Esophagus (tissue), 2 donors: ENCODE measurements at regions not wholly inside any gene's neighbourhood (a gene's known extent, or its start where the extent isn't known, plus 50 kb on each side); places are given as distances from the start of the nearest gene placed in this dataset.

Source experiments
- H3K27ac ChIP-seq, 2 donors: one replicate each; pipeline ENCODE4 v1.5.1; 2013; ENCODE audit warnings: low read depth in 2 of 2, mild to moderate bottlenecking in 2 of 2, inconsistent platforms in 1 of 2, low read length in 1 of 2, moderate library complexity in 1 of 2
- H3K27me3 ChIP-seq, 2 donors: one replicate each; pipeline ENCODE4 v1.6.1; 2013; ENCODE audit warnings: low read length in 2 of 2, control low read depth in 1 of 2, mild to moderate bottlenecking in 1 of 2; ENCODE audit not compliant: insufficient read depth in 2 of 2, control insufficient read depth in 1 of 2
- H3K36me3 ChIP-seq, 2 donors: one replicate each; pipeline ENCODE4 v1.6.1; 2013; ENCODE audit warnings: low read length in 1 of 2; ENCODE audit not compliant: control insufficient read depth in 2 of 2, insufficient read depth in 2 of 2
- H3K4me1 ChIP-seq, 2 donors: one replicate each; pipeline ENCODE4 v1.6.1; 2013; ENCODE audit warnings: low read length in 1 of 2; ENCODE audit not compliant: control insufficient read depth in 2 of 2, insufficient read depth in 2 of 2
- H3K4me3 ChIP-seq, 2 donors: one replicate each; pipeline ENCODE4 v1.5.1; 2013; ENCODE audit warnings: low read length in 2 of 2, mild to moderate bottlenecking in 2 of 2, low read depth in 1 of 2, moderate library complexity in 1 of 2
- H3K9me3 ChIP-seq, 2 donors: one replicate each; pipeline ENCODE4 v1.6.1; 2013; ENCODE audit warnings: mild to moderate bottlenecking in 2 of 2, low read depth in 1 of 2, low read length in 1 of 2, moderate library complexity in 1 of 2; ENCODE audit not compliant: control insufficient read depth in 2 of 2, insufficient read depth in 1 of 2
- WGBS, 2 donors: extraction: QIAGEN DNeasy Blood & Tissue Kit; methylation state at CpG; one replicate each; pipeline ENCODE4 v1.1.7; 2013; 5-methylcytosine and 5-hydroxymethylcytosine counted together
- donor health status: healthy with polysubstance abuse.
- donor health status: Bipolar disorder and iron deficiency.

GRCh38 chr5:106489004-106489403, 1181.7 kb downstream of the EFNA5 start:
- 57 to 68% methylated on average over 3 of the region's 3 CpGs for whole genome bisulfite sequencing, 2 donors
- H3K36me3 ChIP-seq = no peaks in the 10 kb centered on the region
- no peaks in the 10 kb centered on the region for H3K9me3 ChIP-seq

GRCh38 chr5:106488407-106488806, 1182.3 kb downstream of the EFNA5 start:
- no peak overlapping the region for H3K27ac ChIP-seq
- no peak overlapping the region for H3K4me3 ChIP-seq
- no peaks in the 10 kb centered on the region for H3K4me1 ChIP-seq
- H3K27me3 ChIP-seq = no peaks in the 10 kb centered on the region
- no peaks in the 10 kb centered on the region for H3K9me3 ChIP-seq
- no peaks in the 10 kb centered on the region for H3K36me3 ChIP-seq

More at GRCh38 chr5:106489004-106489403, 1181.7 kb downstream of the EFNA5 start:
- Histone ChIP-seq H3K4me1 (no peaks in the 10 kb centered on the region), H3K4me3 (no peak overlapping the region), H3K27ac (no peak overlapping the region), H3K27me3 (no peaks in the 10 kb centered on the region)

- H3K4me1 ChIP-seq = no peaks in the 10 kb centered on the region
- no peaks in the 10 kb centered on the region for H3K27me3 ChIP-seq
- no peaks in the 10 kb centered on the region for H3K36me3 ChIP-seq
- H3K4me3 ChIP-seq = no peak overlapping the region
- no peak overlapping the region for H3K27ac ChIP-seq
- no peaks in the 10 kb centered on the region for H3K9me3 ChIP-seq
Observed at GRCh38 chr5:106481374-106481773, 1189.4 kb downstream of the EFNA5 start.

- Histone ChIP-seq H3K4me1 (no peaks in the 10 kb centered on the region), H3K9me3 (no peaks in the 10 kb centered on the region), H3K27me3 (no peaks in the 10 kb centered on the region), H3K36me3 (no peaks in the 10 kb centered on the region), H3K4me3 (no peak overlapping the region), H3K27ac (no peak overlapping the region)
- WGBS, 2 donors = 83 to 88% methylated on average over 4 of the region's 4 CpGs
Observed at GRCh38 chr5:106476630-106477029, 1194.1 kb downstream of the EFNA5 start.

- Histone ChIP-seq H3K27ac (no peak overlapping the region), H3K4me1 (no peaks in the 10 kb centered on the region), H3K27me3 (no peaks in the 10 kb centered on the region), H3K4me3 (no peak overlapping the region), H3K36me3 (no peaks in the 10 kb centered on the region), H3K9me3 (no peaks in the 10 kb centered on the region)
Observed at GRCh38 chr5:106474066-106474465, 1196.7 kb downstream of the EFNA5 start.

- Histone ChIP-seq H3K4me3 (no peak overlapping the region), H3K27me3 (no peaks in the 10 kb centered on the region), H3K4me1 (no peaks in the 10 kb centered on the region), H3K27ac (no peak overlapping the region), H3K36me3 (no peaks in the 10 kb centered on the region), H3K9me3 (no peaks in the 10 kb centered on the region)
- 83 to 84% methylated on average over 4 of the region's 4 CpGs for WGBS, 2 donors
Observed at GRCh38 chr5:106459541-106459940, 1211.2 kb downstream of the EFNA5 start.

GRCh38 chr5:106454651-106455415, 1215.9 kb downstream of the EFNA5 start:
- H3K27ac ChIP-seq = no peak overlapping the region
- no peak overlapping the region for H3K4me3 ChIP-seq
- no peaks in the 10 kb centered on the region for H3K4me1 ChIP-seq
- H3K9me3 ChIP-seq = no peaks in the 10 kb centered on the region
- no peaks in the 10 kb centered on the region for H3K27me3 ChIP-seq
- 37 to 46% methylated on average over 3 of the region's 3 CpGs for WGBS, 2 donors
- no peaks in the 10 kb centered on the region for H3K36me3 ChIP-seq

GRCh38 chr5:106454050-106454449, 1216.7 kb downstream of the EFNA5 start:
- whole genome bisulfite sequencing, 2 donors = 94 to 95% methylated on average over 1 of the region's 1 CpG
- no peaks in the 10 kb centered on the region for H3K27me3 ChIP-seq
- H3K36me3 ChIP-seq = no peaks in the 10 kb centered on the region
- H3K27ac ChIP-seq = no peak overlapping the region
- H3K9me3 ChIP-seq = no peaks in the 10 kb centered on the region
- H3K4me1 ChIP-seq = no peaks in the 10 kb centered on the region
- H3K4me3 ChIP-seq = no peak overlapping the region

- Histone ChIP-seq H3K4me3 (no peak overlapping the region), H3K36me3 (no peaks in the 10 kb centered on the region), H3K4me1 (no peaks in the 10 kb centered on the region), H3K27me3 (no peaks in the 10 kb centered on the region), H3K9me3 (no peaks in the 10 kb centered on the region), H3K27ac (no peak overlapping the region)
- 76 to 79% methylated on average over 5 of the region's 5 CpGs for WGBS, 2 donors
Observed at GRCh38 chr5:106451998-106452397, 1218.7 kb downstream of the EFNA5 start.

GRCh38 chr5:106443746-106444145, 1227.0 kb downstream of the EFNA5 start:
- Histone ChIP-seq H3K4me1 (no peaks in the 10 kb centered on the region), H3K36me3 (no peaks in the 10 kb centered on the region), H3K27ac (no peak overlapping the region), H3K27me3 (no peaks in the 10 kb centered on the region), H3K4me3 (no peak overlapping the region), H3K9me3 (no peaks in the 10 kb centered on the region)
- WGBS, 2 donors = 86 to 90% methylated on average over 2 of the region's 2 CpGs
